Gastroesophageal sphincter (tissue), 4 donors: ENCODE measurements at regions not wholly inside any gene's neighbourhood (a gene's known extent, or its start where the extent isn't known, plus 50 kb on each side); places are given as distances from the start of the nearest gene placed in this dataset.

Experiments used
- ATAC-seq: fragments of 150-250 bp; one replicate; pipeline ENCODE4 v1.9.1; 2016; ENCODE audit warnings: mild to moderate bottlenecking, moderate library complexity
- H3K27ac ChIP-seq, 4 donors: fragments of 200-600 bp; sonication (generic) in 3 of 4; 1 replicate in 3 of 4; 2 replicates in 1 of 4; pipeline ENCODE4 v1.5.1; 2016 to 2019
- H3K27me3 ChIP-seq: fragments of 200-600 bp; sonication (generic); one replicate; pipeline ENCODE4 v1.5.1; 2019
- H3K36me3 ChIP-seq, 2 donors: fragments of 200-600 bp; sonication (generic); one replicate each; pipeline ENCODE4 v1.5.1; 2019; ENCODE audit warnings: control low read depth in 1 of 2
- H3K4me1 ChIP-seq, 3 donors: fragments of 200-600 bp; sonication (generic); 1 replicate in 2 of 3; 2 replicates in 1 of 3; pipeline ENCODE4 v1.5.1; 2016 to 2019; ENCODE audit warnings: control low read depth in 2 of 3
- H3K4me3 ChIP-seq, 2 donors: fragments of 200-600 bp; sonication (generic); one replicate each; pipeline ENCODE4 v1.5.1; 2019; ENCODE audit warnings: mild to moderate bottlenecking in 1 of 2, moderate library complexity in 1 of 2
- H3K9me3 ChIP-seq, 3 donors: fragments of 200-600 bp; sonication (generic); one replicate each; pipeline ENCODE4 v1.5.1; 2017 to 2019; ENCODE audit warnings: control low read depth in 2 of 3
- EP300 ChIP-seq: sonication (generic); formaldehyde crosslinking; IDR thresholded peaks from one replicate; pipeline ENCODE4 v1.6.1; 2017; ENCODE audit warnings: antibody characterized with exemption, mild to moderate bottlenecking
- POLR2A ChIP-seq, 2 donors: fragments of 450-650 bp; IDR thresholded peaks; one replicate each; pipeline ENCODE4 v1.6.1; 2017; ENCODE audit warnings: antibody characterized with exemption in 2 of 2, mild to moderate bottlenecking in 2 of 2, moderate library complexity in 1 of 2
- POLR2AphosphoS5 ChIP-seq: sonication (generic); formaldehyde crosslinking; IDR thresholded peaks from one replicate; pipeline ENCODE4 v1.6.1; 2017; ENCODE audit warnings: antibody characterized with exemption
- WGBS, 2 donors: methylation state at CpG; one replicate each; pipeline ENCODE4 v1.1.5; 2018; ENCODE audit warnings: low coverage in 1 of 2; 5-methylcytosine and 5-hydroxymethylcytosine counted together
- TF ChIP-seq, protein P1 (sequence below), 4 experiments: fragments of 200-600 bp in 2 of 4; fragments of 450-650 bp in 2 of 4; sonication (generic) in 1 of 4; IDR thresholded peaks; one replicate each; pipeline ENCODE4 v1.5.1; 2017 to 2019; ENCODE audit warnings: antibody characterized with exemption in 4 of 4, mild to moderate bottlenecking in 2 of 4, moderate library complexity in 2 of 4

DNA sequence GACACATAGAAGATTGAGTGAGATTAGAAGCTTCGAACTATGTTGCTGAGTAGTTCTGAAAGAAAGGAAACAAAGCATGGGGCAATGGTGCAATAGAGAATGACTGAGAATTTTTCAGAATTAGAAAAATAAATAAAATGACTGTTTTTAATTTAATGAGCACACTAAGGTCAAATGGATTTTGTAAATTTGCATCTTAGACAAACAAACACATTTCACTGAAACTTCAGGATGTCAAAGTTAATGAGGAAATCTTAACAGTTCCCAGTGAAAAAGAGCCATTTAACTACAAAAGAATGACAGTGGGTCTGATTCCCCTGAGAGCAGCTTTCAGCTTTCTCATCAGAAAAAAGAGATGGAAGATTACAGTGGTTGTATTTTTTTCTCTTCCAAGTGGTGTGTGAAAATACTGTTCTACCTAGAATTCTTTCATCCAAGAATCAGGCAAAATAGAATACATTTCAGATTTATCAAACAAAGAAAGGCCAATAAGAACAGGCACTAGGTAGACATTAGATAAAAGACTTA, 591.9 kb downstream of the SEMA5A start:
- H3K4me1 ChIP-seq = no peaks in the 10 kb centered on the region
- no peaks in the 10 kb centered on the region for H3K36me3 ChIP-seq
- no peaks in the 10 kb centered on the region for H3K27me3 ChIP-seq
- 13 to 67% methylated on average over 1 of the region's 1 CpG for WGBS, 2 donors
- H3K9me3 ChIP-seq = no peaks in the 10 kb centered on the region
- ATAC-seq = no peak
- H3K4me3 ChIP-seq = no peak overlapping the region
- TF ChIP-seq EP300 (no peak), POLR2A (IDR thresholded peaks at IDR 0.05) (no peak), POLR2AphosphoS5 (no peak)
- TF ChIP-seq, protein P1, sequence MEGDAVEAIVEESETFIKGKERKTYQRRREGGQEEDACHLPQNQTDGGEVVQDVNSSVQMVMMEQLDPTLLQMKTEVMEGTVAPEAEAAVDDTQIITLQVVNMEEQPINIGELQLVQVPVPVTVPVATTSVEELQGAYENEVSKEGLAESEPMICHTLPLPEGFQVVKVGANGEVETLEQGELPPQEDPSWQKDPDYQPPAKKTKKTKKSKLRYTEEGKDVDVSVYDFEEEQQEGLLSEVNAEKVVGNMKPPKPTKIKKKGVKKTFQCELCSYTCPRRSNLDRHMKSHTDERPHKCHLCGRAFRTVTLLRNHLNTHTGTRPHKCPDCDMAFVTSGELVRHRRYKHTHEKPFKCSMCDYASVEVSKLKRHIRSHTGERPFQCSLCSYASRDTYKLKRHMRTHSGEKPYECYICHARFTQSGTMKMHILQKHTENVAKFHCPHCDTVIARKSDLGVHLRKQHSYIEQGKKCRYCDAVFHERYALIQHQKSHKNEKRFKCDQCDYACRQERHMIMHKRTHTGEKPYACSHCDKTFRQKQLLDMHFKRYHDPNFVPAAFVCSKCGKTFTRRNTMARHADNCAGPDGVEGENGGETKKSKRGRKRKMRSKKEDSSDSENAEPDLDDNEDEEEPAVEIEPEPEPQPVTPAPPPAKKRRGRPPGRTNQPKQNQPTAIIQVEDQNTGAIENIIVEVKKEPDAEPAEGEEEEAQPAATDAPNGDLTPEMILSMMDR (IDR thresholded peaks at IDR 0.05) = no peak
- no peak overlapping the region for H3K27ac ChIP-seq

DNA sequence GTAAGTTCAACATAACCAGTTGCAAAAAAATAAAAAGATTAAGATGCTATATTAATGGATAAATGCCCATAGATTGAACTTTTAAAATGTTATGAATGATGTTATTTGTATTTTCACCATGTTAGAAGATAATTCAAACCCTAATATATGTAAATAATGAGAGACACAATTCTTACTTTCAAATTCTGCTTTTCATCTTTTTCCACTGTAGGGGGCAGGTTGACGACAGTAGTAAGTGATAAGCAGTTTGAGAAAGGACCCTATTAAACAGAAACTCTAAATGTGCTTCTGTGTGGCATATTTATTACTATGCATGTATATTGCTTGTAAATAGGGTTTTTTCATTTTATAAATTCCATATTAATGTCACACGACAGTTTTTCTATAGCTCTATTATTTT, 591.1 kb downstream of the SEMA5A start:
- ATAC-seq = no peak
- H3K9me3 ChIP-seq = no peaks in the 10 kb centered on the region
- H3K27ac ChIP-seq = no peak overlapping the region

DNA sequence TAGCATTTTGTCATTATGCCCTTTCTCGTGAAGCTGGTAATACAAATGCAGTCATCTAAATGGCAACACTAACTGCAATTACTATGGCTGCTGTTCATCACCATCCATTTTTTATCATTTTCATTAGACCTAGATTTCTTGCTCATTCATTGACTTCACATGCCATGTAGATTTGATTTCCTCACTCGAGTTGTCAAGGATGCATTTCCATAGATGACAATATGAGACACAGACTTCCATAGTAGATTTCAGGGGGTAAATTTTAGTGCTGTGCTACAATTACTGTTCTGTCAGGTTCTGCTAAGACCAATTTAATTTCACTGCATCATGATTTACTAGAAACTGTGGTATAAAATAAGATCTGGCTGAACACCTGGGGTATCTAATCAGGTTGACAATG, 589.2 kb downstream of the SEMA5A start:
- Histone ChIP-seq H3K36me3 (no peaks in the 10 kb centered on the region), H3K27me3 (no peaks in the 10 kb centered on the region), H3K4me3 (no peak overlapping the region), H3K27ac (no peak overlapping the region), H3K9me3 (no peaks in the 10 kb centered on the region), H3K4me1 (no peaks in the 10 kb centered on the region)
- no peak for ATAC-seq
- 67 to 68% methylated on average over 2 of the region's 2 CpGs for WGBS, 2 donors
- TF ChIP-seq EP300 (no peak), POLR2AphosphoS5 (no peak), POLR2A (IDR thresholded peaks at IDR 0.05) (no peak)
- TF ChIP-seq, protein P1 (IDR thresholded peaks at IDR 0.05) = no peak

More for the DNA sequence above, 591.1 kb downstream of the SEMA5A start:
- Histone ChIP-seq H3K4me1 (no peaks in the 10 kb centered on the region), H3K4me3 (no peak overlapping the region), H3K36me3 (no peaks in the 10 kb centered on the region), H3K27me3 (no peaks in the 10 kb centered on the region)
- TF ChIP-seq, protein P1 (IDR thresholded peaks at IDR 0.05) = no peak
- TF ChIP-seq EP300 = no peak
- no peak for TF ChIP-seq POLR2A (IDR thresholded peaks at IDR 0.05)
- TF ChIP-seq POLR2AphosphoS5 = no peak
- 55 to 57% methylated on average over 2 of the region's 2 CpGs for WGBS, 2 donors

DNA sequence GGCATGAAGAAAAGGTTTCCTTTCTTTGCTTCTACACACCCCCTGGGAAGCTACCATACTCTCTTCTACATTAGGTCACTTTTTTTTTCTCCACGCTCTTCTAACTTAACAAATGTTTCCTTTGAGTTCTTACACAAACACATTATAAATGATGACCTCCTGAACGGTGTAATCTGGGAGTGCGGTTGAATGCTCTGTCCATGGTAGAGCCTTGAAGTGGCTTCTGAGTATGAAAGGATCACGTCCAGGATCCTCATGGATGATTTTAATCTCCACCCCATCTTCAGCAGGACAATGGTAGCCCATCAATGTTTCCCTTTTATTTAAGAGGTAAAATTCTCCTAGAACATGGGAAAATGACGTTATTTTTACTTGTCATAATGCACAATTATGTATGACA, 587.3 kb downstream of the SEMA5A start:
- ATAC-seq = no peak
- H3K4me1 ChIP-seq = no peaks in the 10 kb centered on the region
- TF ChIP-seq EP300 (no peak), POLR2AphosphoS5 (no peak), POLR2A (IDR thresholded peaks at IDR 0.05) (no peak)
- TF ChIP-seq, protein P1 (IDR thresholded peaks at IDR 0.05) = no peak
- H3K4me3 ChIP-seq = no peak overlapping the region
- 26 to 47% methylated on average over 3 to 5 of the region's 5 CpGs for WGBS, 2 donors
- H3K27me3 ChIP-seq = no peaks in the 10 kb centered on the region
- H3K27ac ChIP-seq = no peak overlapping the region
- H3K9me3 ChIP-seq = no peaks in the 10 kb centered on the region
- H3K36me3 ChIP-seq = no peaks in the 10 kb centered on the region

DNA sequence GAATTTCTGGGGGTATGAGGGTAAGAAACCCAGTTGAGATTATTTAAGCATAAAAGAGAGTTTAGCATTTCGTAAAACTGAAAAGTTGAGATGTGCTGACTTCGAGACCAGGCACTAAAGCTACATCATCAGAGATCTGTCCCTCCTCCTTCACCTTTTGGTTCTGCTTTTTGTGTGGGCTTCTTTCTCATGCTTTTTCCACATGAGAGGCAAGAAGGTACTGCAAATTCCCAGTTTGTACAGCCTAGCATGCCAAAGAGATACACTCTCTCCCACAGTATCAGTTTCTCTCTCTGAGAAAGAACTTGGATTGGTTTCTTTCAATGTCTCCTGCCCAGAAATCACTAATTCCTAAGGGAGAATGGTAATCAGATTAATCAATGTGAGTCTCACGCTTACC, 584.7 kb downstream of the SEMA5A start:
- no peak for TF ChIP-seq POLR2A (IDR thresholded peaks at IDR 0.05)
- no peaks in the 10 kb centered on the region for H3K27me3 ChIP-seq
- no peak overlapping the region for H3K4me3 ChIP-seq
- no peak for ATAC-seq
- H3K4me1 ChIP-seq = no peaks in the 10 kb centered on the region
- H3K27ac ChIP-seq = no peak overlapping the region
- no peaks in the 10 kb centered on the region for H3K9me3 ChIP-seq
- WGBS, 2 donors = 67 to 82% methylated on average over 3 of the region's 3 CpGs
- H3K36me3 ChIP-seq = no peaks in the 10 kb centered on the region
